ENCODE measurements at regions not wholly inside any gene's neighbourhood (a gene's known extent, or its start where the extent isn't known, plus 50 kb on each side); places are given as distances from the start of the nearest gene placed in this dataset.

GRCh38 chr6:147678253-147678652, 169.8 kb downstream of the SAMD5 start:
- TF ChIP-seq CTCF (IDR thresholded peaks at IDR 0.05; ENCODE audit: control extremely low read depth in 1 of 3, insufficient read depth in 1 of 3, low read depth in 1 of 3, low read length in 3 of 3) (no peak), USF2 (IDR thresholded peaks at IDR 0.05; ENCODE audit: low read length) (no peak), JUND (IDR thresholded peaks at IDR 0.05; ENCODE audit: low read length) (no peak), SP1 (IDR thresholded peaks at IDR 0.05; ENCODE audit: low read depth, low read length) (no peak), POLR2A (IDR thresholded peaks at IDR 0.05; ENCODE audit: control extremely low read depth in 1 of 2, low read depth in 2 of 2, low read length in 2 of 2) (no peak), EZH2 (IDR thresholded peaks at IDR 0.05; ENCODE audit: low read depth, low read length, severe bottlenecking) (no peak), EP300 (IDR thresholded peaks at IDR 0.05; ENCODE audit: borderline replicate concordance in 1 of 2, low read depth in 2 of 2, low read length in 2 of 2) (no peak), CREB1 (IDR thresholded peaks at IDR 0.05) (no peak), KDM5A (IDR thresholded peaks at IDR 0.05; ENCODE audit: low read length) (no peak), YY1 (IDR thresholded peaks at IDR 0.05; ENCODE audit: low read depth, low read length) (no peak), MAX (IDR thresholded peaks at IDR 0.05) (no peak), TCF12 (IDR thresholded peaks at IDR 0.05; ENCODE audit: low read depth, low read length) (no peak)

Data from H1 (cell line).